WERI-Rb-1 (cell line): ENCODE measurements at regions not wholly inside any gene's neighbourhood (a gene's known extent, or its start where the extent isn't known, plus 50 kb on each side); places are given as distances from the start of the nearest gene placed in this dataset.
A peak's percentile ranks its signal among the peaks of the same experiment; 100 is the strongest.

Experiments used
- DNase-seq: peaks from one replicate; pipeline ENCODE4 v3.0.0-alpha.2; 2020
- H3K27ac ChIP-seq: fragments of 250-450 bp; sonication (Bioruptor Pico); 2 replicates; pipeline ENCODE4 v1.5.1; 2020; ENCODE audit warnings: mild to moderate bottlenecking, moderate library complexity
- H3K27me3 ChIP-seq: fragments of 250-450 bp; sonication (Bioruptor Pico); 2 replicates; pipeline ENCODE4 v1.5.1; 2021; ENCODE audit warnings: mild to moderate bottlenecking, low read depth, moderate library complexity; ENCODE audit not compliant: insufficient read depth, severe bottlenecking
- H3K36me3 ChIP-seq: fragments of 250-450 bp; sonication (Bioruptor Pico); 2 replicates; pipeline ENCODE4 v1.5.1; 2020; ENCODE audit warnings: mild to moderate bottlenecking, moderate library complexity
- H3K4me3 ChIP-seq: 2 replicates; pipeline ENCODE4 v1.5.1; 2011; ENCODE audit warnings: low read depth, mild to moderate bottlenecking, control low read depth, low read length
- H3K9me3 ChIP-seq: fragments of 250-450 bp; sonication (Bioruptor Pico); 2 replicates; pipeline ENCODE4 v1.5.1; 2021; ENCODE audit warnings: mild to moderate bottlenecking, moderate library complexity; ENCODE audit not compliant: severe bottlenecking
- CTCF ChIP-seq: IDR thresholded peaks from 2 replicates; pipeline ENCODE4 v1.5.1; 2011; ENCODE audit warnings: low read depth, mild to moderate bottlenecking, control low read depth, inconsistent platforms, low read length

DNA sequence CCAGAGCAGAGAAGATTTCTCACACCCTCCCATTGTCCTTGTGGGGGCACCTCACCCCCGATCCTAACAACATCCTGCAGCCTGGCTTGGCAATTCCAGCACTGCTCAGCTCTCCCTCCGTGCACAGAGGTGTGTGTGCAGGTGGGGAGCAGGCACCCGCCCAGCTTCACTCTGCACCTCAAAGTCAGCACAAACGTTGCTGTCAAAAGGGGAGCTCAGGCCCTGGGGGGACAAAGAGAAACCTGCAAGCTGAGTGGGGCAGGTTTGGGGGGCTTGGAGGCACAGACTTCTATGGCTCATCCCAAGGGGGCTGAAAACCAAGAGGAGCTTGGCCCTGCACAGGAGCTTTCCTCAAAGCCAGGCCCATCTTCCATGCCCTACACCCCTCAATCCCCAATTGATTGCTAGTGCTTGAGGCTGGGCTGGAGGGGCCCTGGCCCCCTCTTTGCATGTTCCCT is 231.9 kb upstream of the TNRC6C start:
- DNase-seq, result no peak
- H3K27me3 ChIP-seq, result no peaks in the 10 kb centered on the region
- TF ChIP-seq CTCF, result no peak
- H3K4me3 ChIP-seq, result no peak overlapping the region
- no peaks in the 10 kb centered on the region for H3K36me3 ChIP-seq
- no peak overlapping the region for H3K27ac ChIP-seq
- H3K9me3 ChIP-seq, result peaks cover 7% of the 10 kb centered on the region

DNA sequence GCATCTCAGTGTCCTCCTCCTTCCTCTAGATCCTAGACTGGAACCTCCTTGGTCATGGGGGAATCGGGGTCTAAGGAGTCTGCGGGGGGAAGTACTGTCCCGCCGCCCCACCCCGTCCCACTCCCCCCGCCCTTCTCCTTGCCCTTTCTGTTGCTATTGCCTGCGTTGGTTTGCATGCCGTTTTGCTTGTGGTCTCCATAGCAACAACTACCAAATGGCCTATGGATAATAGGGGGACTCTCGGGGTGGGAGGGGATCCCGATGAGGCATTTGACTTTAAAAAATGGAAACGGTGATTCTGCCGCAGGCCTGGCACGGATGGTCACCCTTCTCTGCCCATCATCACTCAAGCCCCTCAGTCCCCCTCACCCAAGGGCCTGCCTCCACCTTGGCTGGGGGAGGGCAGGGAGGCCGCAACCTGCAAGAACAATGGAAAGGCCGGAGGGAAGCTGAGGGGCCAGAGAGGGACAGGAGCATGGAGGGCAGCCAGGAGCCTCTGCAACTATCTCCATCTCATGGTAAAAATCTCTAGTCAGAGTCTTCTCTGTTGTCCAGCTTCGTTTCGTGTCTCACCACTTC is 231.4 kb upstream of the TNRC6C start:
- H3K27me3 ChIP-seq, result no peaks in the 10 kb centered on the region
- peaks cover 9% of the 10 kb centered on the region for H3K9me3 ChIP-seq
- H3K4me3 ChIP-seq, result no peak overlapping the region
- peak overlapping the region; percentile 82 for H3K27ac ChIP-seq
- DNase-seq, result no peak
- TF ChIP-seq CTCF, result no peak
- H3K36me3 ChIP-seq, result no peaks in the 10 kb centered on the region

DNA sequence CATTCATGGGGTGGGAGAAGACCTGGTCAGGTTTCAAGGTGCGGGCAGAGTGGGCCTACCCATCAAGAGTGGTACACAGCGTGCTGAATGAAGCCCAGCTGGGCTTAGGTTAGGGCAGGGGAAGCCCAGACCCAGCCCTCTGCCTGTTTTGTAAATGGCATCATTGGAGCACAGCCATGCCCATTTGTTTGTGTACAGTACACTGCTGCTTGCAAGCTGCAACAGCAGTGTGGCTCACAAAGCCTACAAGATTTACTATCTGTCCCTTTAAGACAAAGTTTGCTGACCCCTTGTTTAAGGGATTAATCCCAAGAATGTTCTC is 230.1 kb upstream of the TNRC6C start:
- no peaks in the 10 kb centered on the region for H3K36me3 ChIP-seq
- peaks cover 16% of the 10 kb centered on the region for H3K9me3 ChIP-seq
- DNase-seq, result no peak
- no peaks in the 10 kb centered on the region for H3K27me3 ChIP-seq
- no peak overlapping the region for H3K4me3 ChIP-seq
- peak overlapping the region; percentile 82 for H3K27ac ChIP-seq
- TF ChIP-seq CTCF, result no peak

DNA sequence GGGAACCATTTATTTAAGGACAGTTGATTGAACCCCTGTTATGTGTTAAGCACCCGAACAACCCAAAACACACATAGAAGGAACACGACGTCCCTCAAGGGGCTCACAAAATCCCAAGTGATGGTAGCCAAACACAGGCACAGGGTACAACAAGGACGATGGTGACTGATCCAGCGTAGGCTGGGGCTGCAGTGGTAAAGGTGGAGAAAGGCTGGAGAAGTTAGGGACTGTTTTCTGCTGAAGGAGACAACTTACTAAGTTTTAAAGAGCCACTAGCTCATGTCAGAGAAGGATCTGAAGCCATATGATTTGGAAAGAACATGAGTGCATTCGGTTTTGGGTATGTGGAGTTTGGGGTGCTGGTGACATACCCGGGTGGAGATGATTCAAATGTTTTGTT is 229.6 kb upstream of the TNRC6C start:
- no peaks in the 10 kb centered on the region for H3K36me3 ChIP-seq
- H3K27me3 ChIP-seq, result no peaks in the 10 kb centered on the region

DNA sequence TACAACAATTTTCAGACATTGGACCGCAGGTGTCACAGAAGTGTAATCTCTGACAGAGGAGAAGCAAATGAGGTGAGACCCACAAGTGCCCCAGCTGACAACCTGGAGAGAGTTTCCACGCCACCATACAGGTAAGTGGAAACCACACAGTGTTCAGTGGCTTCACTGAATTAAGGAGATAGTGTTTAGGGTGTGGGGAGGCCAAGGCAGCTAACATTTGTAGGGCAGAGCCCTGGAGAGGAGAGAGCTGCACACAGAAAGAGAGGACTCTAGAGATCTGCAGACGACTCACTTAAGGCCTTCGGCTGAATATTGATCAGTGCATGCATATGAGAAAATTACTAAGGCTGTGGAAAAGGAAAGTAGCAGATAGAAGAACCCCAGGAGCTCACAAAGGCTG is 228.9 kb upstream of the TNRC6C start:
- H3K4me3 ChIP-seq, result no peak overlapping the region
- no peaks in the 10 kb centered on the region for H3K36me3 ChIP-seq
- H3K27ac ChIP-seq, result no peak overlapping the region
- TF ChIP-seq CTCF, result no peak
- no peaks in the 10 kb centered on the region for H3K27me3 ChIP-seq
- peaks cover 18% of the 10 kb centered on the region for H3K9me3 ChIP-seq
- no peak for DNase-seq

More for the DNA sequence above, 229.6 kb upstream of the TNRC6C start:
- TF ChIP-seq CTCF, result no peak
- H3K4me3 ChIP-seq, result no peak overlapping the region
- peak overlapping the region; percentile 82 for H3K27ac ChIP-seq
- peaks cover 18% of the 10 kb centered on the region for H3K9me3 ChIP-seq
- DNase-seq, result no peak

- no peaks in the 10 kb centered on the region for H3K27me3 ChIP-seq
- no peak overlapping the region for H3K4me3 ChIP-seq
- no peak for TF ChIP-seq CTCF
- no peaks in the 10 kb centered on the region for H3K36me3 ChIP-seq
- no peak overlapping the region for H3K27ac ChIP-seq
- no peak for DNase-seq
- H3K9me3 ChIP-seq, result peaks cover 18% of the 10 kb centered on the region
Measured at GRCh38 chr17:77730376-77730775, 228.1 kb upstream of the TNRC6C start.
